HepG2 (cell line): ENCODE measurements at regions not wholly inside any gene's neighbourhood (a gene's known extent, or its start where the extent isn't known, plus 50 kb on each side); places are given as distances from the start of the nearest gene placed in this dataset.

ENCODE experiments used
- ATAC-seq: fragments of 200-7000 bp; cut with Tn5 transposase; 3 replicates; pipeline ENCODE4 v1.9.1; 2020; ENCODE audit warnings: mild to moderate bottlenecking, moderate library complexity
- BruUV-seq: library from RNA; stranded (reverse); fragments of 400-500 nt; replicated peaks from 2 replicates; lab custom pipeline; 2021; lab: Mats Ljungman, UMichigan
- CTCF ChIA-PET: fragments of 300-600 bp; formaldehyde crosslinking; extraction: SDS; loops from one replicate; lab custom pipeline; 2021; ENCODE audit warnings: low total read pairs, inconsistent platforms, low intra/inter-chr PET ratio; lab: Yijun Ruan, JAX
- POLR2A ChIA-PET: fragments of 350-600 bp; sonication (Branson Sonifier 250); formaldehyde crosslinking; loops from one replicate; lab custom pipeline; 2020; ENCODE audit warnings: antibody characterized with exemption, inconsistent platforms; lab: Yijun Ruan, JAX
- DNase-seq: peaks from one replicate; pipeline ENCODE4 v3.0.0-alpha.2; 2015; ENCODE audit warnings: low spot score
- FAIRE-seq: peaks from 3 replicates; lab custom pipeline; 2011; peaks lifted over from hg19 to GRCh38; lab: Jason Lieb, UNC
- H2AFZ ChIP-seq: one replicate; pipeline ENCODE4 v1.6.1; 2011; ENCODE audit warnings: low read length, inconsistent platforms
- H3K27ac ChIP-seq: fragments of 300-600 bp; 3 replicates; pipeline ENCODE4 v1.8.0; 2011; ENCODE audit warnings: mixed run types, mild to moderate bottlenecking, mixed read lengths, low read length, inconsistent platforms; ENCODE audit not compliant: insufficient read depth; ENCODE audit errors: extremely low read length
- H3K27me3 ChIP-seq, 2 experiments: fragments of 200-600 bp in 1 of 2; 2 replicates in 1 of 2; 3 replicates in 1 of 2; pipeline versions ENCODE4 v1.6.0 to v1.8.0; 2011; ENCODE audit warnings: low read length in 2 of 2, mild to moderate bottlenecking in 2 of 2, moderate library complexity in 2 of 2, inconsistent platforms in 1 of 2; ENCODE audit not compliant: insufficient read depth in 2 of 2, control insufficient read depth in 1 of 2
- H3K36me3 ChIP-seq, 2 experiments: fragments of 200-600 bp in 1 of 2; replicated peaks in 1 of 2; 2 replicates in 1 of 2; 3 replicates in 1 of 2; pipeline versions ENCODE4 v1.5.1 to v1.8.0; 2011; ENCODE audit warnings: low read length in 2 of 2, inconsistent platforms in 1 of 2; ENCODE audit not compliant: insufficient read depth in 2 of 2, control insufficient read depth in 1 of 2
- H3K4me1 ChIP-seq: 2 replicates; pipeline ENCODE4 v1.5.1; 2012; ENCODE audit warnings: low read length, inconsistent platforms; ENCODE audit not compliant: insufficient read depth
- H3K4me2 ChIP-seq: 2 replicates; pipeline ENCODE4 v1.6.0; 2011; ENCODE audit warnings: low read depth, low read length, inconsistent platforms
- H3K4me3 ChIP-seq, 3 experiments: fragments of 200-600 bp in 1 of 3; sonication (generic), shearing (Covaris generic) in 1 of 3; replicated peaks in 1 of 3; 2 replicates each; pipeline ENCODE4 v1.5.1; 2011 to 2016; ENCODE audit warnings: low read length in 3 of 3, inconsistent platforms in 2 of 3, low read depth in 2 of 3, mild to moderate bottlenecking in 2 of 3, control low read depth in 1 of 3, mixed read lengths in 1 of 3; ENCODE audit not compliant: insufficient read depth in 1 of 3
- H3K79me2 ChIP-seq: one replicate; pipeline ENCODE4 v1.6.1; 2011; ENCODE audit warnings: low read length, inconsistent platforms; ENCODE audit not compliant: insufficient read depth
- H3K9ac ChIP-seq: 2 replicates; pipeline ENCODE4 v1.6.0; 2011; ENCODE audit warnings: mild to moderate bottlenecking, low read depth, low read length, inconsistent platforms; ENCODE audit not compliant: insufficient read depth
- H3K9me3 ChIP-seq: 2 replicates; pipeline ENCODE4 v1.5.1; 2012; ENCODE audit warnings: mild to moderate bottlenecking, low read length
- H4K20me1 ChIP-seq: 2 replicates; pipeline ENCODE4 v1.6.0; 2011; ENCODE audit warnings: inconsistent platforms, mild to moderate bottlenecking, low read length, moderate library complexity; ENCODE audit not compliant: insufficient read depth
- ELF3 ChIP-seq: IDR thresholded peaks from 2 replicates; pipeline ENCODE4 v1.6.1; 2016; ENCODE audit warnings: missing genetic modification reagents, missing compliant biosample characterization
- JDP2 ChIP-seq: sonication (generic); formaldehyde crosslinking; IDR thresholded peaks from 2 replicates; pipeline ENCODE4 v1.8.1; 2022; ENCODE audit warnings: missing genetic modification reagents, borderline replicate concordance
- KLF12 ChIP-seq: sonication (generic); formaldehyde crosslinking; IDR thresholded peaks from 2 replicates; pipeline ENCODE4 v1.4.0; 2020; ENCODE audit warnings: missing genetic modification reagents, borderline replicate concordance
- POLR2AphosphoS5 ChIP-seq: IDR thresholded peaks from 2 replicates; pipeline ENCODE4 v1.6.1; 2012; ENCODE audit warnings: low read depth, low read length
- REPIN1 ChIP-seq: sonication (generic); formaldehyde crosslinking; IDR thresholded peaks from 2 replicates; pipeline ENCODE4 v1.8.0; 2022; ENCODE audit warnings: missing genetic modification reagents, low read depth, mild to moderate bottlenecking, borderline replicate concordance
- REST ChIP-seq, 2 experiments: IDR thresholded peaks; 2 replicates each; pipeline ENCODE4 v1.6.1; 2011 to 2012; ENCODE audit warnings: low read length in 2 of 2, borderline replicate concordance in 1 of 2, low read depth in 1 of 2, mild to moderate bottlenecking in 1 of 2, moderate library complexity in 1 of 2
- ZMYM4 ChIP-seq: sonication (generic); formaldehyde crosslinking; IDR thresholded peaks from 2 replicates; pipeline ENCODE4 v1.8.1; 2023; ENCODE audit warnings: mild to moderate bottlenecking, missing genetic modification reagents
- ZNF337 ChIP-seq: sonication (generic); formaldehyde crosslinking; IDR thresholded peaks from 2 replicates; pipeline ENCODE4 v1.5.1; 2020; ENCODE audit warnings: missing genetic modification reagents, low read depth, mild to moderate bottlenecking, borderline replicate concordance
- ZNF567 ChIP-seq: sonication (generic); formaldehyde crosslinking; IDR thresholded peaks from 2 replicates; pipeline ENCODE4 v1.8.1; 2023; ENCODE audit warnings: mild to moderate bottlenecking, missing genetic modification reagents, borderline replicate concordance
- ZSCAN9 ChIP-seq: IDR thresholded peaks from 2 replicates; pipeline ENCODE4 v1.6.1; 2016; ENCODE audit warnings: borderline replicate concordance
- WGBS: methylation state at CpG from one replicate; pipeline ENCODE4 v1.1.6; 2017; ENCODE audit warnings: low lambda C conversion rate; 5-methylcytosine and 5-hydroxymethylcytosine counted together
- in situ Hi-C: cut with HindIII; loops from 2 replicates; pipeline ENCODE4 v1.10.0; 2017; ENCODE audit warnings: low pct_unique_long_range_greater_than_20kb; ENCODE audit not compliant: extremely low pct_ligation_motif_present
- intact Hi-C: fragments of 100-400 bp; cut with micrococcal nuclease; formaldehyde crosslinking; loops from one replicate; pipeline ENCODE4 v1.10.0; 2022; ENCODE audit not compliant: unreplicated experiment

DNA sequence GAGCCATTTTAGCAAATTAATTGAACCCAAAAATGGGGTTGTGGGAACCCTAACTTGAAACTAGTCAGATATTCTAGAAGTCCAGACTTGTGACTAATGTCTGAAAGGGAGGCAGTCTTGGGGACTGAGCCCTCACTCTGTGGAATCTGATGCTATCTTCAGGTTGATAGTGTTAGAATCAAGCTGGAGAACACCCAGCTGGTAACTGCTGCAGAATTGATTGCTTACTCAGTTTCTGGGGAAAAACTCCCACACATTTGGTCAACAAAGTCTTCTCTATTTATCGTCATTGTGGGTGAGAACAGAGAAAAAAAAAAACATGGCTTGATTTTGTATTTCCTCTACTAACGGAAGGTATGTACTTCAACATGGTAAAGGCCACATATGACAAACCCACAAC lies 1925.8 kb upstream of the CELF4 start:
- in situ Hi-C loops (no loop called here), intact Hi-C loops (no loop called here)
- 92% methylated on average over 2 of the region's 2 CpGs for WGBS
- DNase-seq (no peak), ATAC-seq (no peak), FAIRE-seq (no peak)
- no peaks in the 10 kb centered on the region for H3K36me3 ChIP-seq
- no TSS peak for BruUV-seq
- H3K4me3 ChIP-seq, result no peak overlapping the region
- no peaks in the 10 kb centered on the region for H3K9me3 ChIP-seq
- TF ChIP-seq JDP2 (CRISPR knock-in tag), result no peak
- TF ChIP-seq KLF12, result no peak
- no peak for TF ChIP-seq REST (IDR thresholded peaks at IDR 0.05; ENCODE audit: borderline replicate concordance in 1 of 2, low read depth in 1 of 2, low read length in 2 of 2)
- H3K4me1 ChIP-seq, result peaks cover 24% of the 10 kb centered on the region
- H3K9ac ChIP-seq, result no peak overlapping the region
- H4K20me1 ChIP-seq, result no peaks in the 10 kb centered on the region
- no peak overlapping the region for H3K4me2 ChIP-seq
- H3K27me3 ChIP-seq, result no peaks in the 10 kb centered on the region
- POLR2A ChIA-PET, result no interaction called here
- H3K79me2 ChIP-seq, result no peaks in the 10 kb centered on the region
- CTCF ChIA-PET, result no interaction called here
- no peak overlapping the region for H3K27ac ChIP-seq
- H2AFZ ChIP-seq, result no peak overlapping the region

- Histone ChIP-seq H2AFZ (no peak overlapping the region), H4K20me1 (no peaks in the 10 kb centered on the region), H3K9me3 (no peaks in the 10 kb centered on the region), H3K27ac (no peak overlapping the region), H3K79me2 (no peaks in the 10 kb centered on the region), H3K9ac (no peak overlapping the region), H3K4me3 (no peak overlapping the region), H3K36me3 (no peaks in the 10 kb centered on the region), H3K4me1 (peaks cover 13% of the 10 kb centered on the region), H3K27me3 (no peaks in the 10 kb centered on the region), H3K4me2 (no peak overlapping the region)
- CTCF ChIA-PET, result no interaction called here
- no TSS peak for BruUV-seq
- WGBS, result 97% methylated on average over 1 of the region's 1 CpG
- no peak for DNase-seq
- no peak for ATAC-seq
- no peak for FAIRE-seq
- POLR2A ChIA-PET, result no interaction called here
- in situ Hi-C loops, result no loop called here
- intact Hi-C loops, result no loop called here
- TF ChIP-seq ZSCAN9 (CRISPR knock-in tag) (no peak), REPIN1 (CRISPR knock-in tag) (no peak), ZNF337 (no peak), ELF3 (CRISPR knock-in tag) (no peak), REST (IDR thresholded peaks at IDR 0.05; ENCODE audit: borderline replicate concordance in 1 of 2, low read depth in 1 of 2, low read length in 2 of 2) (no peak), ZMYM4 (CRISPR knock-in tag) (no peak), POLR2AphosphoS5 (no peak), ZNF567 (CRISPR knock-in tag) (no peak)
These were observed 1923.8 kb upstream of the CELF4 start for GRCh38 chr18:39489431-39489830.
